Kidney epithelial cell (primary cell): ENCODE measurements at regions not wholly inside any gene's neighbourhood (a gene's known extent, or its start where the extent isn't known, plus 50 kb on each side); places are given as distances from the start of the nearest gene placed in this dataset.

Experiments used
- DNase-seq: peaks from one replicate; pipeline ENCODE4 v3.0.0-alpha.2; 2010; ENCODE audit warnings: low read depth
- H3K27me3 ChIP-seq: 2 replicates; pipeline ENCODE4 v1.6.0; 2011; ENCODE audit warnings: low read length; ENCODE audit not compliant: control insufficient read depth, insufficient read depth
- H3K36me3 ChIP-seq: 2 replicates; pipeline ENCODE4 v1.5.1; 2011; ENCODE audit warnings: low read length; ENCODE audit not compliant: control insufficient read depth, insufficient read depth
- H3K4me3 ChIP-seq: 2 replicates; pipeline ENCODE4 v1.5.1; 2011; ENCODE audit warnings: low read depth, mild to moderate bottlenecking, control low read depth, low read length
- TF ChIP-seq, protein P1 (sequence below): IDR thresholded peaks from 2 replicates; pipeline ENCODE4 v1.5.1; 2011; ENCODE audit warnings: mild to moderate bottlenecking, moderate library complexity, low read length, control low read depth, inconsistent platforms; ENCODE audit not compliant: insufficient read depth, poor library complexity, severe bottlenecking

DNA sequence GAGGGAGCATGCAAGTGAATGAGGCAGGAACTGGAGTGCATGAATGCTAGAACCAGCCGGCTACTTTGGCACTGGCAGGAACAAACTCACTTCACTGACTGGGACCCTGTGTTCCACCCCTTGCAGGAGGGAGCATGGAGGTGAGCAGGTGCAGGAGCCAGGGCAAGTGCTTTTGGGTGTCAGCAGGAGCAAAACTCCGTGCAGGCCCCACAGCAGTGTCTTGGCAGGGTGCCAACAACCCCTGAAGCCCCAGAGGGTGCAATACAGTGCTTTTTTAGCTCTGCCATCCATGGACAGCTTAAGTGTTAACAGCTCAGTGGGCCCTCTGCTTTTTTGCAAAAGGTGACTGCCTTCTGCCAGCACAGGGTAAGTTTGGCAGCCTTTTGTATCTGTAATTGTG, 245.8 kb upstream of the PCSK5 start:
- TF ChIP-seq, protein P1, sequence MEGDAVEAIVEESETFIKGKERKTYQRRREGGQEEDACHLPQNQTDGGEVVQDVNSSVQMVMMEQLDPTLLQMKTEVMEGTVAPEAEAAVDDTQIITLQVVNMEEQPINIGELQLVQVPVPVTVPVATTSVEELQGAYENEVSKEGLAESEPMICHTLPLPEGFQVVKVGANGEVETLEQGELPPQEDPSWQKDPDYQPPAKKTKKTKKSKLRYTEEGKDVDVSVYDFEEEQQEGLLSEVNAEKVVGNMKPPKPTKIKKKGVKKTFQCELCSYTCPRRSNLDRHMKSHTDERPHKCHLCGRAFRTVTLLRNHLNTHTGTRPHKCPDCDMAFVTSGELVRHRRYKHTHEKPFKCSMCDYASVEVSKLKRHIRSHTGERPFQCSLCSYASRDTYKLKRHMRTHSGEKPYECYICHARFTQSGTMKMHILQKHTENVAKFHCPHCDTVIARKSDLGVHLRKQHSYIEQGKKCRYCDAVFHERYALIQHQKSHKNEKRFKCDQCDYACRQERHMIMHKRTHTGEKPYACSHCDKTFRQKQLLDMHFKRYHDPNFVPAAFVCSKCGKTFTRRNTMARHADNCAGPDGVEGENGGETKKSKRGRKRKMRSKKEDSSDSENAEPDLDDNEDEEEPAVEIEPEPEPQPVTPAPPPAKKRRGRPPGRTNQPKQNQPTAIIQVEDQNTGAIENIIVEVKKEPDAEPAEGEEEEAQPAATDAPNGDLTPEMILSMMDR = no peak
- no peaks in the 10 kb centered on the region for H3K36me3 ChIP-seq
- DNase-seq = no peak
- no peaks in the 10 kb centered on the region for H3K27me3 ChIP-seq
- no peak overlapping the region for H3K4me3 ChIP-seq

DNA sequence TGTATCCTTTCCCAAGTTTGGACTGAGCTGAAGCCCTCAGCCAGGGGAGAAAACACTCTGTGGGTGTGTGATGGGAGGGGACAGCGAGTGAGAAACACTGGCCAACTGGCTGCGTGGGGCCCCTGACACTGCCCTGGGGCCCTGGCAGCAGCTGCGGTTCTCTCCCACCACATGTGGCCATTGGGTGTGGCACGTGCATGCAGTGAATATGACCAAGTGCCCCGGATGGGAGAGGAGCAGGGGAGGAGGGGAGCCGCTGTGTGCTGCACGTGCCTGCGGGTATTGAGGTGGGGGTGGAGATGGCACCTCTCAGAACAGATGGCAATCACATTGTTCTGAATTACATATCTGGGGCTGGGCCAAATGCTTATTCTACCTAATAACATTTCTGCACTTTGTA, 242.4 kb upstream of the PCSK5 start:
- Histone ChIP-seq H3K27me3 (no peaks in the 10 kb centered on the region), H3K4me3 (no peak overlapping the region), H3K36me3 (no peaks in the 10 kb centered on the region)
- DNase-seq = no peak
- TF ChIP-seq, protein P1 = no peak

GRCh38 chr9:75649060-75649459, 241.4 kb upstream of the PCSK5 start:
- Histone ChIP-seq H3K4me3 (no peak overlapping the region), H3K27me3 (no peaks in the 10 kb centered on the region), H3K36me3 (no peaks in the 10 kb centered on the region)
- TF ChIP-seq, protein P1 = no peak
- DNase-seq = no peak

DNA sequence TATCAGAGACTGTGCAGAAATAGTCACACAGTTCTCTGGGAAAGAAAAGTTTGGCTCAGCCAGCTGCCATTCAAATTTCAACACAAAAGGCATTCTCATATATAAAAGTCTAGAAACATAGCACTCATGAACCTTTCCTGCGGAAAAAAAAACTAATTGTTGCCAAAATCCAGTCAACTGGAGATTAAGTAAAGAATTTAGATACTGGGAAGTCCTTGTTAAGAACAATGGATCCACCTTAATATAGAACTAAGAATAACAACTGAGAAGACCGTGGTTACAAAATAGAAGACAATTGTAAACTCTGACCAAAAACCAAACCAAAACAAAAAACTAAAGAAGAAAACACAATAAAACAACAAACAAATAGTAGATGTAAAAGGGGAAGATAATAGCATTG, 238.8 kb upstream of the PCSK5 start:
- Histone ChIP-seq H3K4me3 (no peak overlapping the region), H3K27me3 (no peaks in the 10 kb centered on the region), H3K36me3 (no peaks in the 10 kb centered on the region)
- DNase-seq = no peak
- TF ChIP-seq, protein P1 = no peak

GRCh38 chr9:75653335-75653734, 237.1 kb upstream of the PCSK5 start:
- H3K4me3 ChIP-seq = no peak overlapping the region
- H3K27me3 ChIP-seq = no peaks in the 10 kb centered on the region
- TF ChIP-seq, protein P1 = no peak
- H3K36me3 ChIP-seq = no peaks in the 10 kb centered on the region
- no peak for DNase-seq

DNA sequence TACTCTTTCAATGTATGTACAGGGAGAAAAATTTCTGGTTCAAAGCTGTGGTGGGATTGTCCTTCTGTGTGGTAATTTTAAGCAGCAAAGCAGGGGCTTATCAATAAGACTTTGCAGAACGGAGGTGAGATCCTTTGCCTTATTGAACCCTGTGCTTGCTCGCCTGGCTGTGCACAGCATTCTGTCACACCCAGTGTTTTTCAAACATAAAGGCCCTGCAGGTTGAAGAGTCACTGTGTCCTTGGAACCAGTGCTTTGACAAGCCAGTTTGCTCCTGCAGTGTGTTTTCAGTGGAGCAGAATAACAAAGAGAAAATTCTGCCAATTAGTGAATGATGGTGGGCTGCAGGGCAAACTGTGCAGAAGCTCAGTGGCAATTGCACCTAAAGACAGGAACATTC, 236.7 kb upstream of the PCSK5 start:
- no peak for DNase-seq
- H3K4me3 ChIP-seq = no peak overlapping the region
- no peaks in the 10 kb centered on the region for H3K36me3 ChIP-seq
- H3K27me3 ChIP-seq = no peaks in the 10 kb centered on the region
- TF ChIP-seq, protein P1 = no peak
